IPS-NIHi11 (cell line): ENCODE measurements at regions not wholly inside any gene's neighbourhood (a gene's known extent, or its start where the extent isn't known, plus 50 kb on each side); places are given as distances from the start of the nearest gene placed in this dataset.

Source experiments
- DNase-seq: peaks from one replicate; pipeline ENCODE4 v3.0.0; 2012; ENCODE audit warnings: mixed read lengths, low spot score

DNA sequence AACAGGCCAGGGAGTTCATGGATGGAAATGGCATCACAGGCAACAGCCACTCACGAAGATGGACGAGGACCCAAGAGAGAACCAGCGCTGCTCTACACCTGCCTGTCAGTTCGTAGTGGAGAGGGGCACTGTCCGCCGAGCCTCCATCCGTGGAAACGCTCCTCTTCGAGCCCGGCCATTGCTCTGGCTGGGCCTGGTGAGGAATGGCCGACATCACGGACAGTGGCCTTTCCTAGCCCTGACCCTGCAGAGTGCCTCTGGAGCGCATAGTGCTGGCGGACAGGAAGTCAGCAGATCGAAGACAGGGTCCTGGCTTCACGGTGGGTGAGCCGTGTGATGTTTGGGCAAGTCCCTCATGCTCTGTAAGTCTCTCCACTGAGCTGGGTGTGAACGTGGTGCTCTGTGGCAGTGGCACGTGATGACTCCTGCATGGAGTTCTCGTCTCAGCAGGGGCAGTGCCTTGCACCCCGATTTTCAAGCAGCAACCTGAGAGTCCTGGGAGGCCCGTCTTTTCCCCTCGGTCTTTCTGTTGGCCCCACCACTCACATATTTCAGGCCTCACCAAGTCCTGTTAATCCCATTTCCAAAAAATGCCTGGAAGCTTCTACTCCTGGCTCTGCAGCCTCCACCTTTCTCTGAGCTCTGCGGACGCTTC lies 214.4 kb downstream of the ERMARD start:
- DNase-seq: no peak

DNA sequence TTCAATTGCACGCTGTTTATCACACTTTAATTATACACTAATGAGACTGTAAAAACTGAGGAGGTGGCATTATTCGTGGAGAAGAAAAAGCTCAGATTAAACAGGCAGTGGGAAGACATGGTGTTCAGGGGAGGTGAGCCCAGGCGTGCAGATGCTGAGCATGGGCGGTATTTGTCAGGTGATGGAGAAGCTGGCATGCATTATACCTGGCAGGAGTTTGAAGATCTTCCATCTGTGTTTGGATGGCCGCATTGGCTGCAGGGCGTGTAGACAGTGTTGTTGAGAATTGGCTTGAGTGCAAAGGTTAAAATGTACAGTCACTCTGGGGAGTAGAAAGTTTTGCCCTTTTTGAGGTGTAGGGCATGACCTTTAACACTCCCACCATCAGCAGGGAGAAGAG lies 213.8 kb downstream of the ERMARD start:
- DNase-seq: no peak

DNA sequence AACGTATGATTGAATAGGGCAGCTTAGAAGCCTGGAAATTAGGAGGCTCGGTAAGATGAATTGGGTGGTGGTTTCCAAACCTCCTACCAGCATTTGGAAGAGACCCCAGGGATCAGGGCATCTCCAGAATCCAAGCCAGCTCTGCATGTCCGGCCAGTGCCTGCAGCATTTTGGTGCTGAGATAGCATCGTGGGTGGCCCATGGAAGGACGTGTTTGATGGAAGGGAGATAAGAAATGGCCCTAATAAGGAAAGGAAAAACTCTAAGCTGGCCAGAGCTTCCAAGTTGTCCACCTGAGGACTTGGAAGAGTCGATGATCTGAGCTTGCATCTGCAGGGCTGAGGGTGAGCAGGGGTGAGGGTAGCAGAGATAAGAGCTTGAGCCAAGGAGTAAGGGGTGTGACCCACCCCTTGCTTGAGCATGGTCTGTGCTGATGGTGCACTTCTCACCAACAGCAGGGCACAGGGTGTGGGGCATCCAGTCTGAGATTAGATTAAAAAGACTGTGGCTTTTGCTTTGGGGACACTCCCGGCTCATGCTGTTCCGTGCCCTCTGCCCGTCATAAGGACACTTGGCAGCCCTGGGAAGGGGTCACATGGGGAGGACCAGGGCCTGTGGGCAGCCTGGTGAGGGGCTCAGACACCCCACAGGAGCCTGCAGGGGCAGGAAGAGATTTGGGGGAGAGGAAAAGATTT lies 213.2 kb downstream of the ERMARD start:
- DNase-seq: no peak

DNA sequence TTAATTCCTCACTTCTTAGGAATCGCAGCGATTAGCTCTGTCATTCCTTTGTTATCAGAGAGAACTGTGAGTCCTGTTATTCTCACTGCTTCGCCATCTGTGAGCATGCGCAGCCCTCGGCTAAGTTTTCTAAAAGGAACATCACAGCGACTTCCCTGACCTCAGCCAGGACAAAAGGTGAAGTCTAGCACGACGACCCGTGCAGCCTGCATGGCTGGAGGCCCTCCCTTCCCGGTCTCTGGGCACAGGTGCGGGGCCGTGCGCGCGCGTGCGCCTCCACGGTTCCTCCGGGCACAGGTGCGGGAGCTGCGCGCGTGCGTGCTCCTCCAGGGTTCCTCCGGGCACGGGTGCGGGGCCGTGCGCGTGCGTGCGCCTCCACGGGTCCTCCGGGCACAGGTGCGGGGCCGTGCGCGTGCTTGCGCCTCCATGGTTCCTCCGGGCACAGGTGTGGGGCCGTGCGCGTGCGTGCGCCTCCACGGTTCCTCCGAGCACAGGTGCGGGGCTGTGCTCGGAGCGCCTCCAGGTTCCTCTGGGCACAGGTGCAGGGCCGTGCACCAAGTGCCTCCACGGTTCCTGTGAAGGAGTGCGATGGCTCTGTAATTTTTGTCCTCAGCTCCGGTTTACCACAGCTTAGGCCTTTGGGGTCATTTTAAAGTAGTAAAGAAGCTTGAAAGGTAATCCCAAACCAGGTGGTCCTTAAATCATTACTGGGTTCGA lies 212.3 kb downstream of the ERMARD start:
- DNase-seq: no peak

DNA sequence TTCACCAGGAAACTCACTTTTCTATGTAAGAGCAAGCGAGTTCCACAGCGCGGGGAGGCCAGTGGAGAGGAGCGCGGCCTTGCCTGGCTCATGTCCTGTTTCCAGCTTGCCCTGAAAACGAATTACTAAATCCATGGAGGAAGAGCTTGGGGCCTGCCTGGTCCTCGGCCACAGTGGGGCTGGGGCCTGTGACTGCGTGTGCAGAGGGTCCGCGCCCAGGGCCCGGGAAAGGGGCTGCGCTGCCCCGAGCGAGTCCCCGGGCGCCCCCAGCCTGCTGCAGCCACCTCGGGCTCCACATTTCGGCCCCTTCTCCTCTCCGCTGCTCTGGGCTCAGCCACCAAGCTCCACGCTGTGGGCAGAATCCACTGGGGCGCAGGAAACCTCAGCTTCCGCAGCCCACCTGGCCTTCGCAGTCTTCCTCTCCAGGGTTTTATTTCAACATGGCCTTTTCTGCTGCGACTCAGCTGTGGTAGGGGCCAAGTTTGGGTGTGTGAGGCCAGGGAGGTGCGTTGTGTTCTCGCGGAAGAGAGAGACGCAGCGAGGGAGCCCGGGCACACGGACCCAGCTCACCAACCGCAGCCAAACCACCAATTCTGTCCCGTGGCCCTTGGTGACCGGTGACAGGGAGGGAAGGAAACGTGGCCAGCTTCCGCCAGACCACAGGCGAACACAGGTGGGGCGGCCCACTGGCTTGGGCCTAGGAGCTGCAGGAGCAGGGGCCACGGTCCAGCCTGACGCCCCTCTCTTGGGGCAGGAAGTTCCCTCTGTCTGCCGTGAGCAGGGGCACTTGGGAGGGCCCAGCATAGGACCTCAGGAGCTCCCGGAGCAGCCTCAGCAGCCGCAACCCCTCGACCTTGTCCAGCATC lies 211.4 kb downstream of the ERMARD start:
- no peak for DNase-seq

DNA sequence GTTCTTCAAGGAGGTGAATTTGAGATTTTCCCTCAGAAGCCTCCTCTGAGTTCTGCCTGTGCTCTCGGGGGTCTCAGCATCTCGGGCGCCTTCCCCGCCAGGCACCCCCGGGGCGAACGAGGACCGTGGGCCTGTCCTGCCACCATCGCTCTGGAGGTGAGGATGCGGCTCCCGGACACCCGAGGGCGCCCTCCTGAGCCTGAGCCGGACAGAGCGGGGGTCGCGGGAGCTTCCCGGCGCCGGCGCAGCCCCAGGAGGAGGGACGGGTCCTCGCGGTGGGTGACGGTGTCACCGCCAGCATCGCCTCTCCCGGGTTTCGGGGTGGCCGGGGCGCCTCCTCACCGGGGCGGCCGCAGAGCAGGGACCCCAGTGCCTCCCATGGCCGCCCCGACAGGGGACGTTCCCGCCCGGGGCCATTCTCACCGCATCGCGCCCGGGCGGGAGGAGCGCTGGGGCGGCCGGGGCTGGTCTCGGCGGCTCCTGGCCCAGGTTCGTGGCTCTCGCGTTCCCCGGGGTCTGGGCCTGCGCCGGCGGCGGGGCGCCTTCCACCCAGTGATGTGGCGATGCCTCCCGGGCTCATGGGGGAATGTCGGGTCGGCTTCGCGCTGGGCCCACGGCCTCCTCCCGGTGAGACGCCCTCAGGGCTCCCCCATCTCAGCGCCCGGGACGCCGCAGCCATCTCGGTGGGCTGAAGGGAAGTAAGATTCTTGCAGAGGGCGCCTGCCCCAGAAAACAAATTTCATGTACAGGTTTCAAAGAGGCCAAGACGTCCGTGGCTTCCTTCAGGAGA lies 210.5 kb downstream of the ERMARD start:
- DNase-seq: peak; percentile 81

DNA sequence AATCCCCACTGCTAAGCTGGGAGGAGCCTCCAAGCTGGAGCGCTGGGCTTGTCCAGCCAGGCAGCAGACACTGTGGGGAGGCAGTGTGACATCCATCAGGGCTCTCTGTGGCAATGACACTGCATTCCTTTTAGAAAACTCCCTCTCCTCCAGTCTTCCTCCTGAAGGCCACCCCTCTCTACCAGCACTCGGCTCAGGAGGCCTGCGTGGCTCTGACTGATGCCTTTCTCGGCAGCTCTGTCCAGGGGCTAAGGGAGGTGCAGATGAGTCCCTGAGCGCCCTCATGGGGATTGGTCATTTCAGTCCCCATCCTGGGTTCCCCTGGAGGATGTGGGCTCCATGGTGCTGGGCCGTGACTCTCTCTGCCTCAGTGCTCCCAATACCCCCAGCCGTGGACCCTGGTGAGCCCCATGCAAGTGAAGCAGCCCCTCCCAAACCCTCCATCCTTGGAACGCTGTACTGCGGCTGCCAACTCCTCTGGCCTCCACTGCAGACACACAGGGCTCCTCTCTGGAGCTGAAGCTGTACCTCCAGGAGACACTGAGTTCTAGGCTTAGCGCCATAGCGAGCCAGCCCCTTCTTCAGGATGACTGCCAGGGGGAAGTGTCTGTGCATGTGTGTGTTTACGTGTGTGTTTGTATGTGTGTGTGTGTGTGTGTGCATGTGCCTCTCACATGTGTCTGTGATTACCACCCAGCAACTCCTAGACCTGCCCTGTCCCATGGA lies 209.6 kb downstream of the ERMARD start:
- DNase-seq: no peak

DNA sequence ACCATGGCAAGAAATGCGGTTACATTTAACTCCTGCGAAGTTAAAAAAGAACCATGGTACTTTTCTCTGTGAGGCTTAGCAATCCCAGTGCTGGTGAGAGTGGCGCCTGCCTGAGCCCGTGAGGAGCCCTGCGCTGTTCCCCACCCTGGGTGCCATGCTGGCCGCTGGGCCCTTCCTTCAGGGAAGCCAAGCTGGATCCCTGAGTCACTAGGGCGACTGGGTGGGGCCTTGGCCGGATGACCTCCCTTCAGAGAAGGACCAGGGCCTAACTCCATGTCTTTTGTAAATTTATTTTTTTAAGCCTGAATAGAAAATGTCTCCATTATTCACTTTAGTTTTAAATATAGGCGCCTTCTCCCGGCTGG lies 209.1 kb downstream of the ERMARD start:
- no peak for DNase-seq

DNA sequence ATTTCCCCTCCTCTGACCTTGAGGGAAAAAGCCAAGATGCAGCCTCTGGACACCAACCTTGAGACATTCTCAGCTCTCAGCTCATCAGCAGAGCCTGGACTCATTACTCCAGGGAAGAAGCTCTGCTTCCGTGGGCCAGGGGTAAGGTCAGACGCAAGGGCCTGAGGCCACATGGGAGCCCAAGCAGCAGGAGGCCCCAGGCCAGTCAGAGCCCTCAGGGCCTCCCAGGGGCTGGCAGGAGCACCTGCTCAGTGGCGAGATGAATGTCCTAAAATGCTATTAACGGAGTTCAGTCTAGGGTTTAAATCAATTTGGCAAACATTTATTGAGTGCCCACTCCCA lies 208.6 kb downstream of the ERMARD start:
- no peak for DNase-seq

DNA sequence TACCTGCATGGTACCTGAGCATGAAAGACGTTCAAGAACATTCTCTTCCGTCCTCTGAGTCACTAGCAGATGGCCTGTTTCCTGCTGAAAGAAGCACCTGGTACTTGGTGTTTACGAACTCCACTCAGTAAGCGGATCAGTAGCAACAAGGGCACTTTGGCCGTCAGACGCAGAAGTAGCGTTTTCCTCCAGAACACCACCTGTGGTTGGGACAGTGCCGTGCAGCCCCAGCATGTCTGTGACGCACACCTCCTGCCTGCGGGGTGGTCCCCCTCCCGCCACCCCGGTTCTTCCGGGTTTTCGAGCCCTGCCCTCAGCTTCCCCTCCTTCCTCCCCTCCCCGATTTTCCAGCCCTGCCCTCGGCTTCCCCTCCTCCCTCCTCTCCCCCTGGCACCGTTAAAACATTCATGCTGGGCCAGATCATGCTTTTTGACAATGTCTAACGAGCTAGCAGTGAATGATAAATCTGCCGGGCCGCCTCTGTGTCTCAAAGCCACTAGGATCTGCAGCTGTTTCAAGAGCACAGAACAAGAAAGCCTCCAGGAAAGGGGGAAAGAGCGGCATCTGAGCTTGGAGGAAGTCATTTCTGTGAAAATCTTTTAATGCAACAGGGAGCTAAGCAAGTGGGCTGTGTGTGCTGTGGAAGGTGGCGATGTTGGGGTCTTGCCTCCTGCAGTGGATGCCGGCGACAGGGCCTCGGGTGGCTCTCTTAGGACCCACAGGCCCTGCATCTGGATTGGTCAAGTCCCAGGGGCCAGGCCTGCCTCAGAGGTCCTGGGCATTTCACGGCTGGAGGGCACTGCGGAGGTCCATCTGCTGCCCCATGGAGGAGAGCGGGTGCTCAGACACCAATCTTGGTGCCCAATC lies 207.9 kb downstream of the ERMARD start:
- no peak for DNase-seq

DNA sequence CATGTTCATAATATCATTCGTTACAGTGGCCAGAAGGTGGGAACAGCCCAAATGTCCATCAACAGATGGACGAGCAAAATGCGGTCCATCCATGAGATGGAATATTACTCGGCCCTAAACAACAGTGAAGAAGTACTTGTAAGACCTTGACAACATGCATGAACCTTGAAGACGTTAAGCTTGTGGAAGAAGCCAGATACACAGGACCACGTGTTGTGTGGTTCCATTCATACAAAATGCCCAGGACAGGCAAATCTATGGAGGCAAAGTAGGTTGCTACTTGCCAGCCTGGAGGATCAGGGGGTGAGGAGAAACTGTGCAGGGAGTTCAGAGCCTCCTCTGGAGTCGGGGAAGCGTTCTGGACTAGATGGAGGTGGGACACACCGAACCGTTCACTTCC lies 207.1 kb downstream of the ERMARD start:
- no peak for DNase-seq

DNA sequence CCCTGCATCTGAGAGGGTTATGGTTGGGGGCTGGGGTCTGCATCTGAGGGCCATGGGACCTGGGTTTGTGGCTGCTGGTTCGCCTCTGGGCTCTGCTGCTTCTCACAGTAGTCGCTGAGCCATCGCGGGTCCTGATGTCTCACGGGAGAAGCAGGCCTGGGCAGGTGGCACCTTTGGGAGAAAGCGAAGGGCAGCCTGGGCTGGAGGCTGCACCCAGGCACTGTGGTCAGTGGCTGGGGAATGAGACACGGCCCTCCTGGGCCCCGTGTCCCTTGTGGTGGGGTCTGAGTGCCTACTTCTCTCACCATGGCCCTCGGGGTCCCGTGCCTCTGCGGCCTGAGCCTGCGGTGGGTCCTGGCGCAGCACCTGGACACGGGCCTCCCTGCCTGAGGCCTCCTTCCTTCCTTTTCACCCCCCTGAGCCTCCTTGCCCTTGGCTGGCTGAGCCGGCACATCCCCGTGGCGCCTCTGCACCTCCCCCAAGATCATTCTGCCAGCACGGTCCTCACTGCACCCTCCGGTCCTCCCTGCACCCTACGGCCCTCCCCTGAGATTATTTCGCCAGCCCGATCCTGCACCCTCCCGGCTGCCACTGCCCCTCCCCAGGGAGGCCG lies 206.0 kb downstream of the ERMARD start:
- no peak for DNase-seq

DNA sequence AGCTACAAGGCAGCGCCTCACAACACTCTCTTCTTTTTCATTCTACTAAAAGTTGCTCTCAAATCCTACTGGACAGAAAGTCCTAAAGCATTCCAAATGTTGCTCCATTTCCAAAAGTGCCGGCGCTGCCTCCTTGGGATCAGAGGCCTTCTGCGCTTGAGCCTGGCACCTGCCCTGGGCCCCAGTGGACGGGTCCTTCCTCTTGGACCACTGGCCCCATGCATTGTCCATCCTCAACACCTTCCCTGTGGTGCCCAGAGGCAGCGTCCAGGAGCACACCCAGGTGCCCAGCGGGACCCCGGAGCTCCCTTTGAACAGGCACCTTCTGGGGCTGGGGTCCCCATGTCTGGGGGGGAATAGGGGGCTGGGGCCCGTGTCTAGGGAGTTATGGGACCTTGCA lies 205.2 kb downstream of the ERMARD start:
- DNase-seq: no peak

DNA sequence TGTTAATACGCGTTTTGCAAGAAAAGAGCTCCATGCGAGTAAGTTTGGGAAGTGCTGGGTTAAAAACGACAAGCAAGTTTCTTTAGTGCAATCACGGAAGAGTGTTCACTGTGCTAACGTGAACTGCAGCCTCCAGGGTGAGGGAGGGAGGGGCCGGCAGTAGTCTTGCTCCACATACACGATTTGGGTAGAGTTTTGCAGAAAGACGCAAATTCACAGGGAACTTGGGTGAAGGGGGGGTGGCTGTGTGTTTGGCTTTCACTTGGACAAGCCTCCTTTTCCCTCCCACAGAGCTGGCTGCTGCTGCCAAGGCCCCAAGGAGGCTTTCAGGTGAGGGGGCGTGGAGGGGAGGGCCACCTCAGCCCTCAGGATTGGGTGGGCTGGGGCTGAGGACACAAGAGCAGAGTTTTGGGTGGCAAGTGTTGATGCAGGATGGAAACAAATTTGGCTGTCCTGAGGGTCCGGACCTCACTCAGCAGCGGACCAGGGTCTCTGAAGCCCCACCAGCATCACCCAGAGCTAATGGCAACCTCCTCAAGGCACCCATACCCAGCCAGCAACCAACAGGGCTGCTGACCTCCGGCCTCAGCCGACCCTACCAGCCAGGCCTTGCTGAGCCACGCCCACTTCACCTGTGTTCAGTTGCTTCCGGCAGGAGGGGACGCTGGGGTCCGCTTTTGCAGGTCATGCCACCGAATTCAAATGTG lies 204.5 kb downstream of the ERMARD start:
- DNase-seq: no peak

DNA sequence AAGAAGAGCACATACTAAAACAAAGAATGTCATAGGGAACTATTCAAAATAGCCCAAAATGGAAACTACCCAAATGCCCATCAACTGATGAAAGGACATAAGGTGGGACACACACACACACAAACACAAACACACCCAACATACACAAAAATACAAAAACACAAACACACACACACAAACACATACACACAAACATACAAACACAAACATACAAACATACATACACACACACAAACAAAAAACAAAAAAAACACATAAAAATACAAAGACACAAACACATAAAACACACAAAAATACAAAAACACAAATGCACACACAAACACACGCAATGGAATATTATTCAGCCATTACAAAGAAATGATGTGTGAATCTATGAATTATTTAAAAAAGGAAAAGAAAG lies 203.6 kb downstream of the ERMARD start:
- no peak for DNase-seq

DNA sequence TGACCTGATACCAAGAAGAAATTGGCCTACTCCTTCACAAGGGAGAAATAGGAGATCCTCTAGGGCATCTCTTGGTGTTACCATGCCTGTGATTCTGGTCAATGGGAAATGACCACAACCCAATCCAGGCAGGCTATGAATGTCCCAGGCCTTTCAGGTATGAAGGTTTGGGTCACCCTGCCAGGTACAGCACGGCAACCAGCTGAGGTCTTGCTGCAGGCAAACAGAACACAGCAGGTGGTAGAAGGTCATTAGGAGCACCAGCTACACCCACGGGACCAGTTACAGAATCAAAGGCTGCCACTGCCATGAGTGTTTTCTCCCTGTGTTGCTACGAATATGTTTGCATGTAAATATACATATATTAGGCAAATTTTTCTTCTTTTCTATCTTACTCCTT lies 202.3 kb downstream of the ERMARD start:
- DNase-seq: no peak

DNA sequence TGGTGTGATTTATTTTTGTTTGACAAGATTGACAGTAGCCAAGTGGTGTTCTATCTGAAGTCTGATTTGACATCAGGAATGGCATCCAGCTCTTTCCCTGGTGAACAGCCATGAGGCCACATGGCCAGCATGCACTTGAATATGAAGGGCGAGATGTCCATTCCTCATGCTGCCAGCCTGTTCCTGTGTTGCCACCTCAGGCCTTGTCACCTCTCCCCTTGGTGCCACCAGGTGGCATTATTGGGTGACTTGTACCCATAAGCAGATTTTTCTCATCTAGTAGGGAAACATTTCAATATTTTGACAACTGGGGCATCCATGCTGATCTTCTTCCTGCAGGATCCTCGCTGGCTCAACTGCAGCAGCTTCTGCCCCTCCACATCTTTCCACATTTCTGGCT lies 199.1 kb downstream of the ERMARD start:
- no peak for DNase-seq

DNA sequence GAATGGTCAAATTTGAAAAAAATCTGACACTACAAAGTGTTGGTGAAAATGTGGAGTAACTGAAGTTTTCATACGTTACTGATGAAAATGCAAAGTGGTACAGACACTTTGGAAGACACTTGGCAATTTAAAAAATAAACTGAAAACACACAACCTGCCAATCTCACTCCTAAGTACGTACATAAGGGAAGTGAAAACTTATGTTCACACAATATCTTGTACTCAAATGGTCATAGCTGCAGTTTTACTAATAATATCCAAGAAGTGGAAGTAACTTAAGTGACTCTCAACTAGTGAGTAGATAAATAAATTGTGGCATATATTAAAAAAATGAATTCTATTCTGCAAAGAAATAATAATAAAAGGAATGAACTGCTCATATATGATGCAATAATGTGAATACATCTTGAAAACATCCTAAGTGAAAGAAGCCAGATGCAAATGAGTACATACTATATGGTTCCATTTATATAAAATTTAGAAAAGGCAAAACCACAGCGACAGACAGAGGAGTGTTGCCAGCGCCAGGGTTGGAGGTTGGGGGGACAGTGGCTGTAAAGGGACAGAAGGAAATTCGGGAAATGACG lies 198.2 kb downstream of the ERMARD start:
- no peak for DNase-seq

DNA sequence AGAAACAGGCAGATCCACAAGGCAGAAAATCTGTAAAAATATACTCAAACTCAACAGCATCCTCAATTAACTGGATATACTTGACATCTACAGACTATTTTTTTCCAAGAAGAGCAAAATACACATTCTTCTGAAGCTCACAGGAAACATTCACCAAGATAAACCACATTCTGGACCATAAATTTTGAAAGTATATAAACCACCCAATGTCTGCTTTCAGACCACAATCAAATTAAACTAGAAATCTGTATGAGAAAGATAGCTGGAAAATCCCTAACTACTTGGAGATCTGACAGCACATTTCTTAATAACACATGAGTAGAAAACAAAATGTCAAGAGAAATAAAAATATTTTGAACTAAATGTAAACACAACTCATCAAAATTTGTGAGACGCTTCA lies 195.5 kb downstream of the ERMARD start:
- DNase-seq: no peak
